Right renal pelvis (tissue), 4 donors: ENCODE measurements at regions not wholly inside any gene's neighbourhood (a gene's known extent, or its start where the extent isn't known, plus 50 kb on each side); places are given as distances from the start of the nearest gene placed in this dataset.

ENCODE experiments used
- DNase-seq, 4 donors: peaks; one replicate each; pipeline ENCODE4 v3.0.0-alpha.2; 2013; ENCODE audit warnings: low read depth in 4 of 4, low spot score in 3 of 4, missing footprints in 1 of 4

DNA sequence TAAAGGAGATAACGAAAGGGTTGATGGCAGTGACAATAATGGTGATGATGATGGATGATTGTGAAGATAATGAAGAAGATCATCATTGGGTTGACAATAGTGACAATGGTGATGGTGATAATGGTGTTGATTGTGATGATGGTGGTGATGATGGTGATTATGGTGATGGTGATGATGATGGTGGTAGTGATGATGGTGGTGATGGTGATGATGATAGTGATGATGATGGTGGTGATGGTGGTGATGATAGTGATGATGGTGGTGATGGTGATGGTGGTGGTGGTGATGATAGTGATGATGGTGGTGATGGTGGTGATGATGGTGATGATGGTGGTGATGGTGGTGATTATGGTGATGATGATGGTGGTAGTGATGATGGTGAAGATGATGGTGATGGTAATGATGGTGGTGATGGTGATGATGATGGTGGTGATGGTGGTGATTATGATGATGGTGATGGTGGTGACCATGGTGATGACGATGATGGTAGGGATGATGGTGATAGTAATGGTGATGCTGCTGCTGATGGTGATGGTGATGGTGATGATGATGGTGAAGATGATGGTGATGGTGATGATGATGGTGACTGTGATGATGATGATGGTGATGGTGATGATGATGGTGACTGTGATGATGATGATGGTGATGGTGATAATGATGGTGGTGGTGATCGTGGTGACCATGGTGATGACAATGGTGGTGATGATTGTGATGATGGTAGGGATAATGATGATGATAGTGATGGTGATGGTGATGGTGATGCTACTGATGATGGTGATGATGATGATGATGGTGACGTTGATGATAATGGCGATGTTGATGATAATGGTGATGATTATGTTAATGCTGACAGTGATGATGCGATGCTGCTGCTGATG is 61.6 kb upstream of the NKX1-1 start:
- no peak for DNase-seq

DNA sequence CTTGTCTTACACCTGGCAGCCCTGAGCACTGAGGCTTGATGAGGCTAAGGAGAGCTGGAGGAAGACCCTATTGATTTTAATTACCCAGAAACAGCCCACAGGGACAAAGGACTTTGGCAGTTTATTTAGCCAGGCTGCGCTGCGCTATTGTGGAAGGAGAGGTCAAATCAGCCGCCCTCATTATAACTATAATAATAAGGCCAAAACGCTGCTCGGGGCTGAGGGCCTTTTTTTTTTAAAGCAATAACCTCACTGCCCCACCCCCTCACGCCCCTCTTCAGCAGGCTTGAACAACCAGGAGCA is 60.6 kb upstream of the NKX1-1 start:
- DNase-seq, result no peak

DNA sequence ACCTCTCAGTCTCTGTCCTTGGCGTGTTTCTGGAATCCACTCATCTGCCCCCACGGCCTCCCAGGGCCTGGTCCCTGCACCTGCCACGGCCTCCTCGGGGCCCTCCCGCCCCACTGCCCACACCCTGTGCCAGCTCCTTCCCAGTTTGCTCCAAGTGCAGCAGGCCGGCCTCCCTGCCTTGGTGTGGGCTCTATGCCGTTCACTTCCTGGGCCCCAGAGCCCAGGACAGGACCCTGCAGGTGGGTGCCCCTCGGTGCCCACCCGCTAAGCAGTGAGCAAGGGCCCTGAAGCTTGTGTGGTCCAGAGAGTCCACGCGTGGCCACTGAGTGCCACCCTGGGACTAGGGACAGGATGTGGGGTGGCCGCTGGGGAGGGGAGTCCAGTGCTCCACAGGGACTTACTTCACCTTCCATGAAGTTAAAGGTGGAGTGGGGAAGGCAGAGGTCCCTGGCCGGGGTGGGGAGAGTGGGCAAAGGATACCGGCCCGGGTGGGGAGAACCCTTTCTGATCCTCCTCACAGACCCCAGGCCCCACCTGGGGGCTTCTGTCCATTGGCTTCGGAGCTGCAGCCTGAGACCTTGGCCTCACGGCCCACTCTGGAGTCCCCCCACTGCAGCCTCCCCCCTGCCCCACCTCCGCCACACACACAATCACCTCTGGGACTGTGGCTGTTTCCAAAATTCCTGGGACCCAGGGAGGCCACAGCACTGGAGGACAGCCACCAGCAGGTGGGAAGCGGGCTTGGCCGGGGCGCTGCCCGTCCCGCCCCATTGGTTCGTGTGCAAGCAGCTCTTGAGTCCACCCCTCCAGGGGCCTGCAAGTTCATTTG is 60.0 kb upstream of the NKX1-1 start:
- DNase-seq, result no peak

DNA sequence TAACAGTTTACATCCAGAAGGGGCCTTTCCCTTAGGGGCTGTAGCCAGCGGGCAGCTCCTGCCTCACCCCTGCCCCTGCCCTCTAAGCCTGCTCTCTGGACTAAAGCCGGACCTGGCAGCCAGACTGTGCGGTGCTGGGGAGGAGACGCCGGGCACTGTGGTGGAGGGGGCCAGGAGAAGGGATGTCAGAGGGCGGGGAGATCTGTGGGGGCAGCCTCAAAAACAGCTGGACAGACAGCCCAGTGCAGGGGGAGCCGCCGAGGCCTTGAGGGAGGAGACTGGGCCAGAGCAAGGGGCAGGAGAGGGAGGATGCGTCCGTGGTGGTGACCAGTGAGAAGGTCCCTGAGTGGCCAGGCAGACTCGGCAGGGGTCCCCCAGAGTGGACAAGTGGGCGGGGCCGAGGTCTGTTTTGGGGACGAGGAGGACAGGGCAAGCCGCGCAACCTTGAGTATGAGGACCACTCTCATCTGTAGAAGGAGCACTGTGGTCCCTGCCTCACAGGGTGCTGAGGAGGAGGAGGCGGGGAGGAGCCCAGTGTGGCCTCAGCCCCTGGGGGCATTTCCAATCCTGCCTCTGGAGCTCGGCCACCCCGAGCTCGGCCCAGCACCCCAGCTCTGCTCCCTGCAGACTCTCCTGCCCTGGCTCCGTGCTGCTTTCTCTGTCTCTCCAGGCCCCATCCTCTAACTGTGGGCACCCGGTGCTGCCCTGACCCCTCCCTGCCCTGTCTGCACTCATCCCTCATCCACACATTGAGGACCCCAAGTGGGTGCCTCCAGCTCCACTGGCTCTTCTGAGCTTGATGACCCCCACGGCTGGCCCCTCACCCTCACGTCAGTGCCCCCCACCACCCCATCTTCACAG is 59.2 kb upstream of the NKX1-1 start:
- DNase-seq, result no peak

DNA sequence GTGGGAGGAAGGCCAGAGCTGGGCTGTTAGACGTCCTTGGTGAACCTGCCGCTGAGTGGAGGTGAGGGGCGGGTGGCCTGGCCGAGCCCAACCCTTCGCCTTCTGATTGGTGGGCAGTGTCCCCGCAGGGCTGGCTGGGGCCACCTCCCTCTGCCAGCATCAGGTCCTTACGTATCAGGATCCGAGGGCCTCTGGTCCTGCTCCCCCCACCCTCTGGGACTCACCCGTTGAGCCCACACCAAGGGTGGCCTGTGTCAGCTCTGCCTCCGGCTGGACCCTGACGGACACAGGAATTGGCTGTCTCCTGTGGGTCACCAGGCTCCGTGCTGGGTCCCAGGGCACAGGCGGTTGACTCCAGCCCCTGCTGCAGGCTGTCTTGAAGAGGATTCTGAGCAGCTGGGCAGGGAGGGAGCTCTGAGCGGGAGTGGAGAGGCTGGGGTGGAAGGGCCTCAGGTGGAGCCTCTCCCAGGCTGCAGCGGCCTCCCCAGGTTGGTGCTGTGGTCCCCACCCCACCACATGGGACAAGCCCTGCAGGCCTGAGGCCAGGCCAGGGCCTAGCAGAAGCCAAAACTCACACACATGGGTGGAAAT is 58.4 kb upstream of the NKX1-1 start:
- DNase-seq, result no peak

DNA sequence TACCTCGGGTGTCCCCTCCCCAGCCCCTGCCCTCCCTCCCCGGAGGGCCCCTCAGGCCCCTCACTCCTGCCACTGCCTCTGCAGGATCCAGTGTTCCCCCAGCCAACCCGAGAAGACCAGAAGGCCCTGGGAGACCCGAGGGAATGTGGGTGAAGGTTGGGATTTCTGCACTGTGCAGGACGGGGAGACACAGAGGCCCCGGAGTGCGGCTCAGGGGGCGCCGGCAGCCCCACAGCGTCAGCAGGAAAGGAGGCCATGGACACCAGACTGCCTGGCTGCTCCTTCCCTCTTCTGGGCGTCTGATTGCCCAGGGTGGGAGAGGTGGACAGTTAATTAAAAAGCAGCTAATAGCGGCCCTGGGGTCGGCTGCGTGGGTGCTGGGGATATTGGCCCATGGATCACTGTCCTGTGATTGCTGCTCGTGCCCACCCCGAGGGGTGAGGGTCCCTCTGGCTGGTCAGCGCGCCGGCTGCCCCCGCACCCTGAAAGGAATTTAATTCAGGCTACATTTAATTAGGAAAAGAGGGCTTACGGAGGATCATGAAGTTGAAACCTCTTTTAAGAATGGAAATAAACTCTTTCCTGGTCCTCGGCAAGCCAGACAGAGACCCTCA is 57.8 kb upstream of the NKX1-1 start:
- DNase-seq, result no peak

DNA sequence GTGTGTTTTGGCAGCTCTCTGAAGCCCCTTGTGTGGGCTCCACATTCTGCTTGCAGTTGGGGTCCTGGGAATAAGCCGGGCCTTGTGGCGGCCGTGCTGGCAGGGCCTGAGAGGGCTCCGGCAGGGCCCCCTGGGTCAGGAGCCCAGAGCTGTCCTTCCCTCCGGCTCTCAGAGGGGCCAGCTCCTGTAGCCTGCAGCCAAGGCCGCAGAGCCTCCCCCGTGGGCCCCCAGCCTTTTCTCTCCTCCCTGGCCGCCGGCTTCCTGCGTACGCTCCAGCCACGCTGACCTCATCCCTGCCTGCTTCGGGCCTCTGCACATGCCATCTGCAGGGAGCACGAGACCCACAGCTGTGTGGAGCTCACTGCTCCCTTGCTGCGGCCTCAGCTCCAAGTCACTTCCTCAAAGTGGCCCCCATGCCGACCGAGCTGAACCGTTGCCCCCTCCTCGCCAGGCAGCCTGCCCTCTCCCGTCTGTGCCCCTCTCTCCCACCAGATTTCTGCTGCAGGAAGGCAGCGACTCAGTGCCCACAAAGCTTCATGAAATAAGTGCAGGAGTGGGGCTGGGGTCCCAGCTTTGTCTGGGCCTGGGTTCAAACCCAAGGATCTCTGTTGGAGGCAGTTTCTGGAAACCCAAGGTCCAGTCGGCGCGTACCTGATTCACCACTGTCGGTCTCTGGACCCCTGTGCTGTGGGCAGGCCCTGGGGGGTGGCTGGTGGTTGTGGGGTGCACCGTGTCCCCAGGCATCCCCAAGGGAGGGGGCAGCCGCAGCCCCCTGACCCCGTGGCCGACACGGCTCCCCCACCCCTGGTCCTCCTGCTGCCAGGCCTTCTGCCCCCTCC is 57.1 kb upstream of the NKX1-1 start:
- DNase-seq, result peak in 3 of 4 donors; percentile 20 to 28 (median 27)

DNA sequence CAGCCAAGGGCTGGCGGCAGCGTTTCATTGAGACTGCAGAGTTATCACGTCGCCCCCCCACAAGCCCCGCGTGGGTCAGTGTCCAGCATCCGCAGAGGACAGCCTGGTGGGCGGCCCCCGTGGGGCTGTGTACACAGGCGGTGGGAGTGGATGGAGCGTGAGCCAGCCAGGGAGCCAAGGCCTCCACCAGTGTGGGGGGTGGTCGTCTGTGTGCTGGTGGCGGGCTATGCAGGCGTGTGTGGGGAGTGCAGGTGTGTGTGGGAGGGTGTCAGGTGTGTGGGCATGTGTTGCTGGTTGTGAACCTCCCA is 56.5 kb upstream of the NKX1-1 start:
- no peak for DNase-seq

DNA sequence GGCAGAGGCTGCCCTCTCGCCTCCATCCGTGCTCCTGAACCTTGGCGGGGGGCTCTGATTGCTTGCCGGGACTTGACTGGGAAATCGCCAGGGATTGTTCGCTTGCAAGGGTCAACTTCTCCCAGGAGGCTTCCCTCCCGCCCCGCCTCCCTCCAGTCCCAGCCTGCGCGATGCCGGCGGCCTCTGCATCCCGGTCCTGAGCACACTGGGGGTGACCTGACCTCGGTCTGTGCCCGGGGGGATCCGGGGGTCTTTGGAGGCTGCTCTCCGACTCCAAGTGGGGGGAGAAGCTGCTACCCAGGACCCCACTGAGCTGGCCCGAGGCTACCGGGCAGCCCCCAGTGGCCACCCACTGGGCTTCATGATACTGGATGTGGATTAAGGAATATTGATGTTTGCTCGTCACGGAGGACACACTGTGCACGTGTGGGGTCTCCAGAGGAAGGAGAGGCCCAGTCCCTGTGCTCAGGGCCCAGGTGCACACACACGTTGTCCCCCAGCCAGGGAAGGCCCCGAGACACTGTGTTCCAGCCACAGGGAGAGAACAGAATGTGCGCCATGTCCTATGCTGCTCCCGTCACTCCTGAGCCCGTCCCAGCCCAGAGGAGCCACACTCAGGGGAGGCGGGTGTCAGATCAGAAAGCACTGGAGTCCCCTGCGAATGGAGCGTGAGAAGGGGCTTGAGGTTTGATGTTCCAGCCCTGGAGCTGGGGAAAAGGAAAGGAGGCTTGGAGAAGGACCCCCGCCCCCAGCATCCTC is 55.9 kb upstream of the NKX1-1 start:
- DNase-seq, result no peak

DNA sequence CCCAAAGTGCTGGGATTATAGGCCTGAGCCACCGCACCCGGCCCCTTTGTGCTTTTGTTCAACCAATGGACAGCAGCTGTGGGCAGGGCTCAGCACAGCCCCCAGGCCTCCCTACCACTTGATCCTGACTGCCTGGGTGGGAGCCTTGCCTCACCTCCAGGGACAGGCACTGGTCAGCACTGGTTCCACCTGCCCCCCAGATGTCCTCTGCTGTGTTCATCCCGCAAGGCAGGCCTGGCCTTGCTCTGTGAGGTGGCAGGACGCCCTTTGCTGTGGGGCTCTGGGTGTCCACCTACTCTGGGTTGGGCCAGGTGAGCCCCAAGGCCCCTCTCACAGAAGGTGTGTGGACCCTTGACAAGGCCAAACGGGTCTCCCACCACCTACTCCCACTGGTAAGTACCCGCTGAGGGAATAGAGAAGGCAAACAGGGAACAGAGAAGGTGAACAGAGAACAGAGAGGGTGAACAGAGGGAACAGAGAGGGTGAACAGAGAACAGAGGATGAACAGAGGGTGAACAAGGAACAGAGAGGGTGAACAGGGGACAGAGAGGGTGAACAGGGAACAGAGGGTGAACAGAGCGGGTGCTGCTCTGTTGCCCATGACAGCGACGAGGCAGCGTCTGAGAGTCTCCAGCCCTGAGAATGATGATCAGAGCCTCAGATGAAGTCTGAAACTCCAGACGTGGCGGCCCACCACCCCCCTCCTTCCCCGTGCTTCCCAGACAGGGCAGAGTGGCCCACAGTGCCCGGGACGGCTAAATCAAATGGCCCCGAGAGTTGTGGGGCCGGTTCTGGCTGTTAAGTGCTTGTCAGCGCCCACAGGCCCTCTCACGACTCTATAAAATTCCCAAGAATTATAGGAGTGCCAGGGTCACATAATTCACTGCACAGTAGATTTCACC is 55.0 kb upstream of the NKX1-1 start:
- DNase-seq, result no peak

DNA sequence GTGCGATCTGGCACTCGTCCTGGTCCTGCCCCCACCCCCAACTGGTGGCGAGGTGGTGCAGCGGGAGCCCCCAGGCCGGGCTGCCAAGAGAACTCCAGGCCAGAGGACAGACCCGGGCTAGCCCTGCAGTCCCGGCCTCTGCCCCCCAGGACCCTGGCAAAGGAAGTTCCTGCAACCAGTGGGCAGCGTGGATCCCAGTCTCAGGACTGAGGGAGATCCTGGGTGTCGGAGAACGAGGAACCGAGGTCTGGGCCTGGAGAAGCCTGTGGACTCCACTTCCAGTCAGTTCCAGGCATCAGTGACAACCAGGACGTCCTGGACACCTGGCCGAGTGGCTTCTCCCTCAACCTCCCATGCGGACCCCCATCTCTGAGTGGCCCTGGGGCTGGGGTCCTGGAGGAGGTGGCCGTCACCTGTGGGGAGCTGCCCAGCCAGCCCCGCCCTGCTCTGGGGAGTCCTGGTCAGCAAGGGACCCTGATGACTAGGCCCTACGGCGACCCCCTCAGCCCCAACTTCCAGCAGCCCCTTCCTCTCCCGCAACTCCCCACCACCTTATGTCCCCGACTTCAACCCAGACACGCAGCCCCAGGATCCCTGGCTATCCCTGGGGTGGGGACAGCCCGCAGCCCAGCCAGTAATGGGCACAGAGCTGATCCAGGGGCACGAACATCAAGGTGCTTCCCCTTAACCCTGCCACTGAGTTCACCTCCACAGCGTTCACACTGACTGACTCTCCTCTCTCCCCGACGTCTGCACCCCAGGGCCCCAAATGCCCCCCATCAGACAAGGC is 53.7 kb upstream of the NKX1-1 start:
- no peak for DNase-seq

DNA sequence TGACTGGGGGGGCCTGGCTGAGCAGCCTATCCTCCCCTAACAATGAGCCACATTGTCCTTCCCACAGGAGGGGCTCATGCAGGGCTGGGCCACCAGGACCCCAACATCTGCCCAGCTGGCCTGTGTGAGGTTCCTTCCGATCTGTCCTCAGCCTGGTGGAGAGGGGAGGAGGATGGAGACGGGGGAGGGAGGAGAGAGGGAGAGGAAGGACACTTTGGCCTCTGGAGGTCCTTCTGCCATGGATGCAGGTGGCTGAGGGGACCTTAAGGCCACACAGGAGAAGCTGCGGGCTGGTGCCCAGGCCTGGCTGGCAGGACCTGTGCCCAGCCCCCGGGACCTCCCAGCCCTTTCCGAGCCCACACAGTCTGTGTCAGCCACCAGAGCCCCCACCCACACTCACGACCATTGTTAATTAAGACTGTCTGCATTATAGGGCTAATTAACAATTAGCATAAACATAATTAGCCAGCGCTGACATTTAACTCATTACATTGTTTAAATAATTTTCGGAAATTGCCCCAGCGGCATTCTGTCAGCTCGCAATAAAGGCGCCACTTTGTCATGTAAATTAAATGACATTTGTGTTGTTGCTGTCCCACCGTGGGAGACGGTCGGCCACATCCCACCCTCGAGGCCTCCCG is 53.0 kb upstream of the NKX1-1 start:
- DNase-seq, result no peak

DNA sequence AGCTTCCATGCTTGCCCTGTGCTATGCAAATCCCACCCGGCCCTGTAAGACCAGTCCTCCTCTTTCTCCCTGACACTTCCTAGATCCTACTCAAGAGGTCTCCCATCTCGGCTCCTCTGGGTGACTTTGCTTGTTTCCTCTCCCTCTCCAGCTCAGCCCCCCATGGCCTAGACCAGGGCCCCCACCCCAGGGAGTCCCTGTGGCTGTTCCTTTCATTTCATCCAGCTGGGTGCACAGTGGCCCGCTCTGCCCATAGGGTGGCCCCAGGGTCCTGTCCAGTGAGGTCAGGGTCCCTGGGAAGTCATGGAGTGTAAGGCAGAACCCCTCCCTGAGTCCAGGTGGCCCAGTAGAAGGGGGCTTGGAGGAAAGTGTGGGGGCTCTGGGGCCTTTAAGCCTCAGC is 52.3 kb upstream of the NKX1-1 start:
- DNase-seq, result no peak
